H1 (cell line): ENCODE measurements at regions not wholly inside any gene's neighbourhood (a gene's known extent, or its start where the extent isn't known, plus 50 kb on each side); places are given as distances from the start of the nearest gene placed in this dataset.

ENCODE experiments used
- CTCF ChIA-PET: fragments of 300-600 bp; sonication (Branson Sonifier 250); formaldehyde crosslinking; loops from one replicate; lab custom pipeline; 2021; ENCODE audit not compliant: partially characterized antibody; lab: Charles Lee
- POLR2A ChIA-PET: fragments of 300-600 bp; sonication (Branson Sonifier 250); formaldehyde crosslinking; loops from one replicate; lab custom pipeline; 2021; ENCODE audit warnings: inconsistent platforms; ENCODE audit not compliant: partially characterized antibody; lab: Charles Lee
- DNase-seq, 2 experiments: peaks; one replicate each; pipeline versions ENCODE4 v3.0.0 to v3.0.0-alpha.2; 2010 to 2022; ENCODE audit warnings: low spot score in 2 of 2, low read depth in 1 of 2, mixed read lengths in 1 of 2
- FAIRE-seq: peaks from 2 replicates; lab custom pipeline; 2011; peaks lifted over from hg19 to GRCh38; lab: Jason Lieb, UNC
- H2AFZ ChIP-seq: 2 replicates; pipeline ENCODE4 v1.8.1; 2012; ENCODE audit warnings: low read length, inconsistent platforms
- H2AK5ac ChIP-seq: 2 replicates; pipeline ENCODE4 v1.6.1; 2013; ENCODE audit warnings: low read depth, low read length
- H2BK120ac ChIP-seq: replicated peaks from 2 replicates; pipeline ENCODE3; 2013; ENCODE audit warnings: low read depth, low read length, inconsistent platforms
- H2BK12ac ChIP-seq: 2 replicates; pipeline ENCODE4 v1.6.1; 2013; ENCODE audit warnings: low read depth, low read length
- H2BK15ac ChIP-seq: 2 replicates; pipeline ENCODE4 v1.6.1; 2013; ENCODE audit warnings: low read length
- H2BK20ac ChIP-seq: 2 replicates; pipeline ENCODE4 v1.6.1; 2013; ENCODE audit warnings: low read length
- H2BK5ac ChIP-seq: 2 replicates; pipeline ENCODE4 v1.6.1; 2013; ENCODE audit warnings: low read depth, low read length
- H3K14ac ChIP-seq: 2 replicates; pipeline ENCODE4 v1.6.1; 2013; ENCODE audit warnings: inconsistent platforms; ENCODE audit not compliant: insufficient read length
- H3K18ac ChIP-seq: 2 replicates; pipeline ENCODE4 v1.6.1; 2013; ENCODE audit warnings: low read length; ENCODE audit errors: extremely low read depth
- H3K23ac ChIP-seq: 2 replicates; pipeline ENCODE4 v1.6.1; 2013; ENCODE audit warnings: inconsistent platforms; ENCODE audit not compliant: insufficient read length
- H3K23me2 ChIP-seq: 2 replicates; pipeline ENCODE4 v1.6.1; 2013; ENCODE audit warnings: low read depth, low read length
- H3K27ac ChIP-seq: 2 replicates; pipeline ENCODE4 v1.6.1; 2011; ENCODE audit warnings: low read depth, low read length, inconsistent platforms
- H3K27me3 ChIP-seq, 4 experiments: replicated peaks in 1 of 4; 1 replicate in 1 of 4; 2 replicates in 3 of 4; pipeline versions ENCODE4 v1.6.1 to v1.8.1; 2011 to 2013; ENCODE audit warnings: low read length in 3 of 4, mild to moderate bottlenecking in 3 of 4, inconsistent platforms in 2 of 4, mixed read lengths in 2 of 4, moderate library complexity in 1 of 4; ENCODE audit not compliant: control insufficient read depth in 3 of 4, insufficient read depth in 3 of 4; ENCODE audit errors: extremely low read depth in 1 of 4
- H3K36me3 ChIP-seq, 4 experiments: 2 replicates each; pipeline versions ENCODE4 v1.6.1 to v1.8.1; 2011 to 2013; ENCODE audit warnings: mild to moderate bottlenecking in 4 of 4, low read length in 3 of 4, moderate library complexity in 2 of 4, control low read depth in 1 of 4, inconsistent platforms in 1 of 4; ENCODE audit not compliant: insufficient read depth in 4 of 4, control insufficient read depth in 2 of 4
- H3K4ac ChIP-seq: replicated peaks from 2 replicates; pipeline ENCODE3; 2013; ENCODE audit warnings: low read length, low read depth, mixed read lengths, inconsistent platforms; ENCODE audit not compliant: insufficient read length
- H3K4me1 ChIP-seq, 4 experiments: replicated peaks in 1 of 4; 1 replicate in 1 of 4; 2 replicates in 3 of 4; pipeline versions ENCODE4 v1.6.1 to v1.8.1; 2011 to 2013; ENCODE audit warnings: low read length in 3 of 4, inconsistent platforms in 2 of 4, mixed read lengths in 1 of 4; ENCODE audit not compliant: insufficient read depth in 4 of 4, control insufficient read depth in 3 of 4
- H3K4me2 ChIP-seq, 2 experiments: 2 replicates each; pipeline versions ENCODE4 v1.6.1 to v1.8.1; 2011 to 2013; ENCODE audit warnings: low read depth in 2 of 2, low read length in 2 of 2, control low read depth in 1 of 2, inconsistent platforms in 1 of 2, mild to moderate bottlenecking in 1 of 2; ENCODE audit not compliant: insufficient read depth in 1 of 2
- H3K4me3 ChIP-seq, 4 experiments: fragments of 200-600, 300-600 bp in 1 of 4; sonication (generic), shearing (Covaris generic), sonication (Bioruptor Twin) in 1 of 4; 2 replicates each; pipeline versions ENCODE4 v1.5.1 to v1.8.1; 2011 to 2016; ENCODE audit warnings: low read length in 4 of 4, low read depth in 3 of 4, control low read depth in 2 of 4, inconsistent platforms in 2 of 4, mild to moderate bottlenecking in 2 of 4, mixed read lengths in 1 of 4, moderate library complexity in 1 of 4; ENCODE audit not compliant: insufficient read depth in 2 of 4; ENCODE audit errors: extremely low read depth in 1 of 4
- H3K56ac ChIP-seq: replicated peaks from 2 replicates; pipeline ENCODE3; 2013; ENCODE audit warnings: low read depth, mild to moderate bottlenecking, mixed read lengths, low read length, inconsistent platforms; ENCODE audit not compliant: insufficient read length
- H3K79me1 ChIP-seq: 2 replicates; pipeline ENCODE4 v1.6.1; 2013; ENCODE audit warnings: low read depth, low read length, control low read depth
- H3K79me2 ChIP-seq, 2 experiments: 2 replicates each; pipeline versions ENCODE4 v1.6.1 to v1.8.1; 2012 to 2013; ENCODE audit warnings: low read length in 2 of 2, mild to moderate bottlenecking in 2 of 2, inconsistent platforms in 1 of 2; ENCODE audit not compliant: insufficient read depth in 2 of 2, control insufficient read depth in 1 of 2
- H3K9ac ChIP-seq, 4 experiments: replicated peaks in 1 of 4; 1 replicate in 1 of 4; 2 replicates in 3 of 4; pipeline versions ENCODE4 v1.6.1 to v1.8.1; 2011 to 2013; ENCODE audit warnings: low read depth in 3 of 4, low read length in 3 of 4, control low read depth in 2 of 4, mild to moderate bottlenecking in 2 of 4, moderate library complexity in 2 of 4, inconsistent platforms in 1 of 4; ENCODE audit errors: extremely low read depth in 1 of 4
- H3K9me3 ChIP-seq, 2 experiments: 2 replicates each; pipeline versions ENCODE4 v1.6.1 to v1.8.1; 2012 to 2013; ENCODE audit warnings: mild to moderate bottlenecking in 2 of 2, moderate library complexity in 2 of 2, control low read depth in 1 of 2, inconsistent platforms in 1 of 2, low read depth in 1 of 2, low read length in 1 of 2, mixed read lengths in 1 of 2; ENCODE audit not compliant: insufficient read depth in 2 of 2
- H4K20me1 ChIP-seq, 2 experiments: replicated peaks in 1 of 2; 2 replicates each; pipeline versions ENCODE3 to v1.8.1; 2011 to 2013; ENCODE audit warnings: inconsistent platforms in 2 of 2, low read length in 2 of 2, mild to moderate bottlenecking in 1 of 2; ENCODE audit not compliant: insufficient read depth in 2 of 2, control insufficient read depth in 1 of 2
- H4K5ac ChIP-seq: 2 replicates; pipeline ENCODE4 v1.6.1; 2013; ENCODE audit warnings: low read length, low read depth, mixed read lengths, inconsistent platforms; ENCODE audit not compliant: insufficient read length
- H4K8ac ChIP-seq: 2 replicates; pipeline ENCODE4 v1.8.0; 2013; ENCODE audit warnings: mild to moderate bottlenecking, moderate library complexity, low read length, inconsistent platforms; ENCODE audit not compliant: insufficient read depth; ENCODE audit errors: extremely low read depth
- H4K91ac ChIP-seq: replicated peaks from 2 replicates; pipeline ENCODE3; 2013; ENCODE audit warnings: low read length, mixed read lengths, inconsistent platforms; ENCODE audit not compliant: insufficient read length
- NRF1 ChIP-seq: IDR thresholded peaks from 2 replicates; pipeline ENCODE4 v1.6.1; 2011; ENCODE audit warnings: mild to moderate bottlenecking, low read depth, low read length, improper control_type of control experiment
- POLR2AphosphoS5 ChIP-seq: IDR thresholded peaks from 2 replicates; pipeline ENCODE4 v1.6.1; 2011; ENCODE audit warnings: low read depth, low read length
- WGBS, 2 experiments: shearing (Covaris generic) in 1 of 2; methylation state at CpG; one replicate each; pipeline versions ENCODE4 v1.1.6 to v1.1.7; 2013 to 2015; ENCODE audit warnings: low lambda C conversion rate in 2 of 2, mixed read lengths in 2 of 2, inconsistent platforms in 1 of 2, low coverage in 1 of 2, missing lambda C conversion rate in 1 of 2; ENCODE audit not compliant: insufficient replicate concordance in 2 of 2, insufficient coverage in 1 of 2, insufficient read length in 1 of 2; ENCODE audit errors: extremely low coverage in 1 of 2, missing lambda C conversion rate in 1 of 2; 5-methylcytosine and 5-hydroxymethylcytosine counted together

DNA sequence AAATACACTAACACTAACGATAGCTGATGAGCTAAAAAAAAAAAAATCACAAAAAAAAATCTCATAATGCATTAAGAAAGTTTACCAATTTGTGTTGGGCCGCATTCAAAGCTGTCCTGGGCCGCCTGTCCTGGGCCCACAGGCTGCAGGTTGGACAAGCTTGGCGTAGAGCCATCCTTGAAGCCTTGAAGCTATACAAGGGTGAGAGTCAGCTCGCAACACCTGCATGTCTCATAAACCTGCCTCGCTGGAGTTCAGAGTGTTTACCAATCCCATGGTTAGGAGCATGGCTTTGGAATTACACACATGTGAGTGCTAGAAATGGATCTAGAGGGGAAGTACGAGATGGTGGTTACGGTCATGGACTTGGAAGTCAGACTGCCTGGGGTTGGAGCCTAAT, 453.7 kb downstream of the INSC start:
- Histone ChIP-seq H3K14ac (no peak overlapping the region), H3K23me2 (no peaks in the 10 kb centered on the region), H4K5ac (no peak overlapping the region), H3K23ac (no peak overlapping the region), H3K9ac (no peak overlapping the region), H3K56ac (no peak overlapping the region), H3K27me3 (no peaks in the 10 kb centered on the region), H2AFZ (no peak overlapping the region), H3K79me2 (no peaks in the 10 kb centered on the region), H3K4me2 (no peak overlapping the region), H2BK5ac (no peak overlapping the region), H3K4me1 (peaks cover 0 to 4% (median 1%) of the 10 kb centered on the region in 4 experiments; a peak in 2 of 7 replicates), H3K27ac (no peak overlapping the region), H2AK5ac (no peak overlapping the region), H3K79me1 (no peaks in the 10 kb centered on the region; the same call in 1 of the 2 replicates), H2BK120ac (no peak overlapping the region), H3K9me3 (no peaks in the 10 kb centered on the region), H4K91ac (no peak overlapping the region), H3K4me3 (no peak overlapping the region), H3K18ac (no peak overlapping the region), H4K20me1 (no peaks in the 10 kb centered on the region), H2BK20ac (no peak overlapping the region), H3K36me3 (peaks cover 0 to 15% (median 1%) of the 10 kb centered on the region in 4 experiments; a peak in 3 of 8 replicates), H3K4ac (no peak overlapping the region), H2BK15ac (no peak overlapping the region), H4K8ac (no peak overlapping the region), H2BK12ac (no peak overlapping the region)
- FAIRE-seq = no peak
- WGBS, 2 experiments = 95% methylated on average over 8 of the region's 8 CpGs; no CpG with 5 or more reads in 1 of the 2 experiments
- TF ChIP-seq POLR2AphosphoS5 = no peak
- no peak for TF ChIP-seq NRF1
- DNase-seq = peak in 1 of 2 experiments; percentile 24
- ChIA-PET CTCF (no interaction called here), POLR2A (no interaction called here)
